Testis (tissue), 2 donors: ENCODE measurements at regions not wholly inside any gene's neighbourhood (a gene's known extent, or its start where the extent isn't known, plus 50 kb on each side); places are given as distances from the start of the nearest gene placed in this dataset.
"Not testable (repeated sequence)": the region's sequence is repeated elsewhere in the genome, so short reads cannot be mapped to it uniquely, and the experiment has no call there.

Experiments used
- DNase-seq: peaks from one replicate; pipeline ENCODE4 v3.0.0-alpha.2; 2019
- H3K27ac ChIP-seq, 2 donors: fragments of 200-600 bp; sonication (generic); one replicate each; pipeline ENCODE4 v1.5.1; 2019
- H3K27me3 ChIP-seq: fragments of 200-600 bp; sonication (generic); one replicate; pipeline ENCODE4 v1.5.1; 2019
- H3K36me3 ChIP-seq: fragments of 200-600 bp; sonication (generic); one replicate; pipeline ENCODE4 v1.5.1; 2017; ENCODE audit warnings: low read depth; ENCODE audit errors: missing control alignments
- H3K4me1 ChIP-seq: fragments of 200-600 bp; sonication (generic); one replicate; pipeline ENCODE4 v1.5.1; 2019
- H3K4me3 ChIP-seq, 2 donors: fragments of 200-600 bp; sonication (generic); one replicate each; pipeline ENCODE4 v1.5.1; 2017 to 2019
- H3K9me3 ChIP-seq: fragments of 200-600 bp; sonication (generic); one replicate; pipeline ENCODE4 v1.5.1; 2017
- POLR2A ChIP-seq: fragments of 450-650 bp; IDR thresholded peaks from one replicate; pipeline ENCODE4 v1.6.1; 2017; ENCODE audit warnings: antibody characterized with exemption, mild to moderate bottlenecking, moderate library complexity
- WGBS, 2 donors: methylation state at CpG; one replicate each; pipeline ENCODE4 v1.1.5; 2018; 5-methylcytosine and 5-hydroxymethylcytosine counted together
- intact Hi-C: fragments of 100-400 bp; cut with DNase I; formaldehyde crosslinking; loops from one replicate; pipeline ENCODE4 v1.15.1; 2023; ENCODE audit warnings: low total_unique reads
- TF ChIP-seq, protein P1 (sequence below), 3 experiments: fragments of 450-650 bp in 2 of 3; fragments of 200-600 bp in 1 of 3; sonication (generic) in 1 of 3; IDR thresholded peaks; one replicate each; pipeline ENCODE4 v1.5.1; 2016 to 2019; ENCODE audit warnings: antibody characterized with exemption in 3 of 3, mild to moderate bottlenecking in 2 of 3, moderate library complexity in 1 of 3

DNA sequence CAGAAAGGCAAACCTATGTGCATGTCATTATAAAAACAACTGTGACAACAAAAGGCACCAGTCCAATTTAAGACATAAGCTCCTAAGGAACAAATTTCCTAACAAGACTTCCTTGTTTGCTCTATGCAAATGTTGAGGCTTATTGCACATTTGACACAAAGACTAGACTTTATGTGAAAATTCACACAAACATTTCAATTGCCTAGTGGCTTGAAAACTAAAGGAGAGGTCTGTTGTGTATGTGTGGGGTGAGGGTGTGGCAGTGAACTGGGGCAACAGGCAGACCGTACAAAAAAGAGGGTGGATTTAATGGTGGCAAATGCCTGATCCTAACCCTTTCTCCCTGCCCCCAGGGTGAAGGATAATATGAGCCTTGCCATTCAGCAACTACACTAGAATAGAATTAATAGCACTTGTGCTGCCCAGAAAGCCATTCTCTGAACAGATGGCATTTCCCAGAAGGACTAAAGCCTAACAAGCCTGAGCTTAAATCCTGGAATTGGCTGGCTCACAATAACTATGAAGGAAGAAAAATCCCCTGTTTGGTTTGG, 73.9 kb downstream of the GLUL start:
- no peaks in the 10 kb centered on the region for H3K36me3 ChIP-seq
- 87 to 93% methylated on average over 1 of the region's 1 CpG for WGBS, 2 donors
- intact Hi-C loops: no loop called here

GRCh38 chr1:182316454-182316853, 75.1 kb downstream of the GLUL start:
- DNase-seq, H3K9me3 ChIP-seq, H3K27ac ChIP-seq, H3K4me3 ChIP-seq, intact Hi-C loops, H3K27me3 ChIP-seq, H3K36me3 ChIP-seq, H3K4me1 ChIP-seq: not testable (repeated sequence)
- 87 to 94% methylated on average over 3 of the region's 3 CpGs for WGBS, 2 donors

More for the DNA sequence above, 73.9 kb downstream of the GLUL start:
- H3K4me1 ChIP-seq: no peaks in the 10 kb centered on the region
- no peaks in the 10 kb centered on the region for H3K9me3 ChIP-seq
- H3K27ac ChIP-seq: no peak overlapping the region
- TF ChIP-seq POLR2A: no peak
- TF ChIP-seq, protein P1, sequence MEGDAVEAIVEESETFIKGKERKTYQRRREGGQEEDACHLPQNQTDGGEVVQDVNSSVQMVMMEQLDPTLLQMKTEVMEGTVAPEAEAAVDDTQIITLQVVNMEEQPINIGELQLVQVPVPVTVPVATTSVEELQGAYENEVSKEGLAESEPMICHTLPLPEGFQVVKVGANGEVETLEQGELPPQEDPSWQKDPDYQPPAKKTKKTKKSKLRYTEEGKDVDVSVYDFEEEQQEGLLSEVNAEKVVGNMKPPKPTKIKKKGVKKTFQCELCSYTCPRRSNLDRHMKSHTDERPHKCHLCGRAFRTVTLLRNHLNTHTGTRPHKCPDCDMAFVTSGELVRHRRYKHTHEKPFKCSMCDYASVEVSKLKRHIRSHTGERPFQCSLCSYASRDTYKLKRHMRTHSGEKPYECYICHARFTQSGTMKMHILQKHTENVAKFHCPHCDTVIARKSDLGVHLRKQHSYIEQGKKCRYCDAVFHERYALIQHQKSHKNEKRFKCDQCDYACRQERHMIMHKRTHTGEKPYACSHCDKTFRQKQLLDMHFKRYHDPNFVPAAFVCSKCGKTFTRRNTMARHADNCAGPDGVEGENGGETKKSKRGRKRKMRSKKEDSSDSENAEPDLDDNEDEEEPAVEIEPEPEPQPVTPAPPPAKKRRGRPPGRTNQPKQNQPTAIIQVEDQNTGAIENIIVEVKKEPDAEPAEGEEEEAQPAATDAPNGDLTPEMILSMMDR (IDR thresholded peaks at IDR 0.05): no peak
- DNase-seq: no peak
- no peaks in the 10 kb centered on the region for H3K27me3 ChIP-seq
- H3K4me3 ChIP-seq: no peak overlapping the region

- intact Hi-C loops: no loop called here
- no peaks in the 10 kb centered on the region for H3K4me1 ChIP-seq
- no peaks in the 10 kb centered on the region for H3K27me3 ChIP-seq
- no peak overlapping the region for H3K27ac ChIP-seq
- H3K36me3 ChIP-seq: no peaks in the 10 kb centered on the region
- no peak overlapping the region for H3K4me3 ChIP-seq
- H3K9me3 ChIP-seq: no peaks in the 10 kb centered on the region
- no peak for DNase-seq
- 73 to 79% methylated on average over 5 of the region's 5 CpGs for WGBS, 2 donors
- TF ChIP-seq, protein P1 (IDR thresholded peaks at IDR 0.05): no peak
- no peak for TF ChIP-seq POLR2A
Measured at GRCh38 chr1:182315167-182315556, 76.4 kb downstream of the GLUL start.

DNA sequence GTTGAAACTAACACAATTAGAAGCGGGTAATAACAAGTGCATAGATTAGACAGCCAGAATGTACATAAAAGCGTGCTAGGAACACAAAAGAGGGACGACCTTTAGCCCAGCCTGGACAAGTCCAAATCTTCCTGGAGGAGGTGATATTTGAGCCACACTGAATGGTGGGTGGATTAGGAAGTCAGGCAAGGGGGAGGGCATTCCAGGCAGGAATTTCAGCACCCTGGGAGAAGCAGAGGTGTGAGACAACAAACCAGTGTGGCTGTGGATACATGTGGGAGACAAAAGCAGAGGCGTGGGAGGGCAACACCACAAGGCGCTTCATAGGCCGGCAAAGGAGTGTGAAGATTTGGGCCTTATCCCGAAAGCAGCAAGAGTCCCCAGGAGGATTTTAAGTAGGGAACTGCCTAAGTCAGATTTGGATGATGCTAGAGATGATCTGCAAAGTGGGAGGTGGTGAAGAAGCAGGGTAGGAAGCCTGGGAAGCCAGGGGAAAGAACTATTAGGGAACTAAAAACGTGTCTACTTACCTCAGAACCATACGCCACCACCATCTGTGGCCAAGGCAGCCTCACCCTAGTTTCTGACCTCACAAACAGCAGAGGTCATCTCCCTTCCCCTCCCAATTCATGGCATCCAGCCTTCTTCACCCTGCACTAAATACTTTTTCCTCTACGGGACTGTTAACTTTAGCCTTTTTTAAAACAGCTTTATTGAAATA, 81.8 kb downstream of the GLUL start:
- TF ChIP-seq, protein P1 (IDR thresholded peaks at IDR 0.05): no peak
- no peak for TF ChIP-seq POLR2A

GRCh38 chr1:182308826-182309225, 82.8 kb downstream of the GLUL start:
- no peaks in the 10 kb centered on the region for H3K36me3 ChIP-seq
- no peaks in the 10 kb centered on the region for H3K9me3 ChIP-seq
- no peak overlapping the region for H3K4me3 ChIP-seq
- intact Hi-C loops: no loop called here
- DNase-seq: no peak
- H3K27ac ChIP-seq: peak overlapping the region in 1 of 2 donors; percentile 13
- H3K4me1 ChIP-seq: peaks cover 19% of the 10 kb centered on the region
- H3K27me3 ChIP-seq: no peaks in the 10 kb centered on the region
- no peak for TF ChIP-seq POLR2A
- TF ChIP-seq, protein P1 (IDR thresholded peaks at IDR 0.05): no peak

More for the DNA sequence above, 81.8 kb downstream of the GLUL start:
- H3K4me1 ChIP-seq: peaks cover 9% of the 10 kb centered on the region
- H3K9me3 ChIP-seq: no peaks in the 10 kb centered on the region
- H3K4me3 ChIP-seq: no peak overlapping the region
- H3K27me3 ChIP-seq: no peaks in the 10 kb centered on the region
- DNase-seq: no peak
- no peak overlapping the region for H3K27ac ChIP-seq
- H3K36me3 ChIP-seq: no peaks in the 10 kb centered on the region
- 66 to 73% methylated on average over 10 of the region's 10 CpGs for whole genome bisulfite sequencing, 2 donors
- intact Hi-C loops: no loop called here

- intact Hi-C loops, H3K36me3 ChIP-seq, H3K9me3 ChIP-seq, H3K27ac ChIP-seq, H3K4me3 ChIP-seq, H3K27me3 ChIP-seq, DNase-seq: not testable (repeated sequence)
- peaks cover 33% of the 10 kb centered on the region for H3K4me1 ChIP-seq
- 97 to 100% methylated on average over 8 of the region's 8 CpGs for WGBS, 2 donors
Measured at GRCh38 chr1:182307486-182307885, 84.1 kb downstream of the GLUL start.
